22Rv1 (cell line): ENCODE measurements at regions not wholly inside any gene's neighbourhood (a gene's known extent, or its start where the extent isn't known, plus 50 kb on each side); places are given as distances from the start of the nearest gene placed in this dataset.

ENCODE experiments used
- H3K27ac ChIP-seq: fragments of 450-650 bp; 2 replicates; pipeline ENCODE4 v1.5.1; 2017
- ZFX ChIP-seq: fragments of 450-650 bp; IDR thresholded peaks from 2 replicates; pipeline ENCODE4 v1.6.1; 2017; ENCODE audit warnings: antibody characterized with exemption, borderline replicate concordance
- TF ChIP-seq, protein P1 (sequence below): fragments of 450-650 bp; IDR thresholded peaks from 2 replicates; pipeline ENCODE4 v1.5.1; 2017; ENCODE audit warnings: mild to moderate bottlenecking

DNA sequence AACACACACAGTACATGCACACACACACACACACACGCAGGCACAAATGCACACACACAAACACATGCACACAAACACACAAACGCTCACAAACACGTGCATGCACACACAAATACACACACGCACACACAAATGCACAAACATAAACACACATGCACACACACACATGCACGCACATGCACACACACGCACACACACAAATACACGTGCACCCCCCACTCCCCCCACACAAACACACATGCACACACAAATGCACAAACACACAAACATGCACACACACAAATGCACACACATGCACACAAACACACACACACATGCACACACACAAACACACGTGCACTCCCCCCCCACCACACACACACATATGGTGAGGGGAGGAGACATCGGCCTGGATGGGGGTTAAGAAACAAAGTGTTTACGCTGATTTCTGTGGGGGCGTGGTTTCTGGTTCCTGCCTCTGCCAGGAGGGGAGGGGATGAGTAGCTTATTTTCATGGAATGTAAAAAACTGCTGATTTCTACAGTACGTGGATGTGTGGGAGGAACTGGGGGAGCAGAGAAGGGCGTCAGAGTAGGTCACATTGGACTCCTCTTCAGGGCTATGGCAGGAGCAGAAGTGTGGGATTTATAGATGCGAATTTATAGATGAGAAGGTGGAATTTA lies 607.2 kb downstream of the QKI start:
- no peak overlapping the region for H3K27ac ChIP-seq
- TF ChIP-seq, protein P1, sequence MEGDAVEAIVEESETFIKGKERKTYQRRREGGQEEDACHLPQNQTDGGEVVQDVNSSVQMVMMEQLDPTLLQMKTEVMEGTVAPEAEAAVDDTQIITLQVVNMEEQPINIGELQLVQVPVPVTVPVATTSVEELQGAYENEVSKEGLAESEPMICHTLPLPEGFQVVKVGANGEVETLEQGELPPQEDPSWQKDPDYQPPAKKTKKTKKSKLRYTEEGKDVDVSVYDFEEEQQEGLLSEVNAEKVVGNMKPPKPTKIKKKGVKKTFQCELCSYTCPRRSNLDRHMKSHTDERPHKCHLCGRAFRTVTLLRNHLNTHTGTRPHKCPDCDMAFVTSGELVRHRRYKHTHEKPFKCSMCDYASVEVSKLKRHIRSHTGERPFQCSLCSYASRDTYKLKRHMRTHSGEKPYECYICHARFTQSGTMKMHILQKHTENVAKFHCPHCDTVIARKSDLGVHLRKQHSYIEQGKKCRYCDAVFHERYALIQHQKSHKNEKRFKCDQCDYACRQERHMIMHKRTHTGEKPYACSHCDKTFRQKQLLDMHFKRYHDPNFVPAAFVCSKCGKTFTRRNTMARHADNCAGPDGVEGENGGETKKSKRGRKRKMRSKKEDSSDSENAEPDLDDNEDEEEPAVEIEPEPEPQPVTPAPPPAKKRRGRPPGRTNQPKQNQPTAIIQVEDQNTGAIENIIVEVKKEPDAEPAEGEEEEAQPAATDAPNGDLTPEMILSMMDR: no peak
- no peak for TF ChIP-seq ZFX

- no peak for TF ChIP-seq ZFX
- TF ChIP-seq, protein P1: no peak
Measured at GRCh38 chr6:164020142-164020541, 605.6 kb downstream of the QKI start.

DNA sequence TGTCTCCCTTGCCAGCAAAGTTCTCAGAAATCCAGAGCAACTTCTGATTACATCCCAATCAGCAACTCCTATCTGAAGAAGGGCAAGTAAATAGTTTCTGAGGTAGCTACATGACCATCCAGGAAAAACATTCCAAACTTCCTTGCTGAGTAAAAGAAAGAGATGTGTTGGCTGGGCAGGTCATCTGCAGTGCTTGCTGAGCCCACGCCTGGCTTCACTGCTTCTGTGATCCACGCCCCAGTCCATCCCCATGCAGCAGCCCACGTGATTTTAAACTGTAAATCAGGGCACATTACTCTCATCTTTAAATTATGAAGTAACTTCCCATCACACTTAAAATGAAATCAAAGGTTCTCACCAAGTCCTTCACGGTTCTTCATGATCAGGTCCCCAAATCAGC lies 603.6 kb downstream of the QKI start:
- H3K27ac ChIP-seq: no peak overlapping the region
- TF ChIP-seq ZFX: no peak
- TF ChIP-seq, protein P1: no peak

More at GRCh38 chr6:164020142-164020541, 605.6 kb downstream of the QKI start:
- H3K27ac ChIP-seq: no peak overlapping the region

DNA sequence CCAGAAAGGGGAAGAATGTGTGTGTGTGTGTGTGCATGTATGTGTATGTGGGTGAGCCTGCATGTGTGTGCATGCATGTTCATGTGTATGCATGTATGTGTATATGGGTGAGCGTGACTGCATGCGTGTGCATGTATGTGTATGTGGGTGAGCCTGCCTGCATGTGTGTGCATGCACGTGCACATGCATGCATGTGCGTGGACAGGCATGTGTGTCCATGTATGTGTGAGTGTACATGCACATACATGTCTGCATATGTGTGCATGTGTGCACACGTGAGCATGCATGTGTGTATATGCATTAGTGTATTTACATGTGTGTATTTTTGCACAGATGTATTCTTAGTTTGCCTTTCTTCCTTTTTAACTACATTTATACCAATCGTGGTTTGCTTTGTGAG lies 601.5 kb downstream of the QKI start:
- no peak overlapping the region for H3K27ac ChIP-seq
- no peak for TF ChIP-seq ZFX
- TF ChIP-seq, protein P1: no peak

GRCh38 chr6:164015088-164015484 lies 600.6 kb downstream of the QKI start:
- no peak overlapping the region for H3K27ac ChIP-seq
- TF ChIP-seq, protein P1: no peak
- no peak for TF ChIP-seq ZFX

DNA sequence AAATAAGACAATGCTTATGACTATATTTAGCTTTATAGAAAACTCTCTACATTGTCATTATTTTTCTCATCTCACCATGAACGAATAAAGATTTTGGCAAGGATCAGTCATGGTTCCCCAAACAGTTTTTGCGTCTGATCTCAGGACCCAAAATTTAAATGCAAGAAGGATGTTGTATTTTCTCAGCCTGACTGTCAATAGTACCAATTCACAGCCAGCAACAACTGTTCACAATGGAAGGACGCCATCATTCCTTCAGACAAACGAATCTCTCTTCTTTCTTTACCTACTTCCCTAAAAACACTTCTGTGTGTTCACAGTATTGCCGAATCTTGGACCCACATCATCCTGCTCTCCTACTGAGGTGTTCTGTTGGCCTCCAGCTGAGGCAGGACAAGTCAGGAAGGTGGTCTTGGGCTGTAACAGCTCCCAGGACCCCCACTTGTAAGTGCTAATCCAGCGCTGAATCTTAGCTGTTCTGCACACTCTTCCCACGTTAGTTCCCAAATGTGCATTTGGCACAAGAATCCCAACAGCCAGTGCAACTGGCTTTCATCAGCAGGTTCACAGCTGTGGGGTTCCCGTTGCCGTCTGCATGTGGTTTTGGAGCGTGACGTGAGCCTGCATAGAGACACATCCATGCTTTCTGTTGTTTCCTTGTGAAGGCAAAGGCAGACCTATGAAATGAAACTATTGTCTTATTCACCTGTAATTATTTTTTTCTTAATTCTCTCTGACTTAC lies 600.0 kb downstream of the QKI start:
- TF ChIP-seq, protein P1: no peak
- TF ChIP-seq ZFX: no peak

GRCh38 chr6:164013480-164014208 lies 599.1 kb downstream of the QKI start:
- TF ChIP-seq, protein P1: no peak
- no peak for TF ChIP-seq ZFX

More for the DNA sequence above, 600.0 kb downstream of the QKI start:
- no peak overlapping the region for H3K27ac ChIP-seq

More at GRCh38 chr6:164013480-164014208, 599.1 kb downstream of the QKI start:
- no peak overlapping the region for H3K27ac ChIP-seq
